ENCODE measurements at regions not wholly inside any gene's neighbourhood (a gene's known extent, or its start where the extent isn't known, plus 50 kb on each side); places are given as distances from the start of the nearest gene placed in this dataset.
"Not testable (repeated sequence)": the region's sequence is repeated elsewhere in the genome, so short reads cannot be mapped to it uniquely, and the experiment has no call there.

GRCh38 chr22:48401523-48401922, 1426.2 kb downstream of the BRD1 start:
- H3K27me3 Mint-ChIP-seq; DNase-seq (ENCODE audit: low spot score in 2 of 2); H3K4me1 Mint-ChIP-seq; H3K27ac Mint-ChIP-seq; H3K9me3 Mint-ChIP-seq; ATAC-seq (ENCODE audit: low read depth); H3K36me3 Mint-ChIP-seq; H3K4me3 Mint-ChIP-seq: not testable (repeated sequence)

- H3K4me1 Mint-ChIP-seq, result no peaks in the 10 kb centered on the region
- H3K4me3 Mint-ChIP-seq, result no peak overlapping the region
- no peaks in the 10 kb centered on the region for H3K36me3 Mint-ChIP-seq
- H3K27ac Mint-ChIP-seq, result no peak overlapping the region
- DNase-seq (ENCODE audit: low spot score in 2 of 2) (no peak), ATAC-seq (ENCODE audit: low read depth) (no peak)
- H3K27me3 Mint-ChIP-seq, result peaks cover 5% of the 10 kb centered on the region
- no peaks in the 10 kb centered on the region for H3K9me3 Mint-ChIP-seq
These were observed 1429.3 kb downstream of the BRD1 start for GRCh38 chr22:48398181-48398905.

- peaks cover 5% of the 10 kb centered on the region for H3K27me3 Mint-ChIP-seq
- H3K36me3 Mint-ChIP-seq, result no peaks in the 10 kb centered on the region
- no peak overlapping the region for H3K27ac Mint-ChIP-seq
- H3K4me3 Mint-ChIP-seq, result no peak overlapping the region
- H3K9me3 Mint-ChIP-seq, result no peaks in the 10 kb centered on the region
- DNase-seq (ENCODE audit: low spot score in 2 of 2), result no peak
- ATAC-seq (ENCODE audit: low read depth), result no peak
- H3K4me1 Mint-ChIP-seq, result no peaks in the 10 kb centered on the region
These were observed 1430.0 kb downstream of the BRD1 start for GRCh38 chr22:48397531-48398180.

- no peaks in the 10 kb centered on the region for H3K36me3 Mint-ChIP-seq
- H3K4me3 Mint-ChIP-seq, result no peak overlapping the region
- peaks cover 5% of the 10 kb centered on the region for H3K27me3 Mint-ChIP-seq
- no peak for ATAC-seq (ENCODE audit: low read depth)
- no peak for DNase-seq (ENCODE audit: low spot score in 2 of 2)
- H3K4me1 Mint-ChIP-seq, result no peaks in the 10 kb centered on the region
- H3K9me3 Mint-ChIP-seq, result no peaks in the 10 kb centered on the region
- H3K27ac Mint-ChIP-seq, result no peak overlapping the region
These were observed 1430.7 kb downstream of the BRD1 start for GRCh38 chr22:48396785-48397530.

GRCh38 chr22:48396091-48396784, 1431.4 kb downstream of the BRD1 start:
- Mint-ChIP-seq H3K4me3 (no peak overlapping the region), H3K27me3 (peaks cover 5% of the 10 kb centered on the region), H3K9me3 (no peaks in the 10 kb centered on the region), H3K36me3 (no peaks in the 10 kb centered on the region), H3K4me1 (no peaks in the 10 kb centered on the region), H3K27ac (no peak overlapping the region)
- no peak for DNase-seq (ENCODE audit: low spot score in 2 of 2)
- no peak for ATAC-seq (ENCODE audit: low read depth)

GRCh38 chr22:48395201-48395600, 1432.5 kb downstream of the BRD1 start:
- Mint-ChIP-seq H3K27me3 (peaks cover 4% of the 10 kb centered on the region), H3K36me3 (no peaks in the 10 kb centered on the region), H3K27ac (no peak overlapping the region), H3K4me3 (no peak overlapping the region), H3K9me3 (no peaks in the 10 kb centered on the region), H3K4me1 (no peaks in the 10 kb centered on the region)
- ATAC-seq (ENCODE audit: low read depth) (no peak), DNase-seq (ENCODE audit: low spot score in 2 of 2) (no peak)

- no peak for DNase-seq (ENCODE audit: low spot score in 2 of 2)
- Mint-ChIP-seq H3K36me3 (no peaks in the 10 kb centered on the region), H3K4me1 (no peaks in the 10 kb centered on the region), H3K27me3 (peaks cover 4% of the 10 kb centered on the region), H3K4me3 (no peak overlapping the region), H3K27ac (no peak overlapping the region), H3K9me3 (no peaks in the 10 kb centered on the region)
- no peak for ATAC-seq (ENCODE audit: low read depth)
These were observed 1432.9 kb downstream of the BRD1 start for GRCh38 chr22:48394787-48395186.

GRCh38 chr22:48393885-48394284, 1433.8 kb downstream of the BRD1 start:
- Mint-ChIP-seq H3K36me3 (no peaks in the 10 kb centered on the region), H3K27ac (no peak overlapping the region), H3K4me3 (no peak overlapping the region), H3K4me1 (no peaks in the 10 kb centered on the region), H3K9me3 (no peaks in the 10 kb centered on the region), H3K27me3 (peaks cover 4% of the 10 kb centered on the region)
- DNase-seq (ENCODE audit: low spot score in 2 of 2) (no peak), ATAC-seq (ENCODE audit: low read depth) (no peak)

- H3K27me3 Mint-ChIP-seq, result peaks cover 4% of the 10 kb centered on the region
- DNase-seq (ENCODE audit: low spot score in 2 of 2) (no peak), ATAC-seq (ENCODE audit: low read depth) (no peak)
- no peak overlapping the region for H3K4me3 Mint-ChIP-seq
- no peak overlapping the region for H3K27ac Mint-ChIP-seq
- no peaks in the 10 kb centered on the region for H3K4me1 Mint-ChIP-seq
- no peaks in the 10 kb centered on the region for H3K36me3 Mint-ChIP-seq
- H3K9me3 Mint-ChIP-seq, result no peaks in the 10 kb centered on the region
These were observed 1434.7 kb downstream of the BRD1 start for GRCh38 chr22:48393041-48393370.

- Mint-ChIP-seq H3K4me3 (no peak overlapping the region), H3K27ac (no peak overlapping the region), H3K36me3 (no peaks in the 10 kb centered on the region), H3K4me1 (no peaks in the 10 kb centered on the region), H3K27me3 (peaks cover 1% of the 10 kb centered on the region), H3K9me3 (no peaks in the 10 kb centered on the region)
- DNase-seq (ENCODE audit: low spot score in 2 of 2) (no peak), ATAC-seq (ENCODE audit: low read depth) (no peak)
These were observed 1435.9 kb downstream of the BRD1 start for GRCh38 chr22:48391820-48392219.

GRCh38 chr22:48391171-48391711, 1436.4 kb downstream of the BRD1 start:
- no peak for ATAC-seq (ENCODE audit: low read depth)
- peaks cover 1% of the 10 kb centered on the region for H3K27me3 Mint-ChIP-seq
- H3K4me1 Mint-ChIP-seq, result no peaks in the 10 kb centered on the region
- no peaks in the 10 kb centered on the region for H3K36me3 Mint-ChIP-seq
- peaks cover under 1% of the 10 kb centered on the region for H3K9me3 Mint-ChIP-seq
- DNase-seq (ENCODE audit: low spot score in 2 of 2), result no peak
- no peak overlapping the region for H3K27ac Mint-ChIP-seq
- no peak overlapping the region for H3K4me3 Mint-ChIP-seq

- Mint-ChIP-seq H3K27ac (no peak overlapping the region), H3K36me3 (no peaks in the 10 kb centered on the region), H3K27me3 (no peaks in the 10 kb centered on the region)
These were observed 1437.8 kb downstream of the BRD1 start for GRCh38 chr22:48389916-48390315.

GRCh38 chr22:48382197-48382596, 1445.5 kb downstream of the BRD1 start:
- DNase-seq (ENCODE audit: low spot score in 2 of 2), result no peak
- H3K36me3 Mint-ChIP-seq, result no peaks in the 10 kb centered on the region
- H3K27me3 Mint-ChIP-seq, result peaks cover 5% of the 10 kb centered on the region
- no peak overlapping the region for H3K27ac Mint-ChIP-seq
- H3K9me3 Mint-ChIP-seq, result peaks cover 11% of the 10 kb centered on the region
- no peak overlapping the region for H3K4me3 Mint-ChIP-seq
- ATAC-seq (ENCODE audit: low read depth), result no peak
- H3K4me1 Mint-ChIP-seq, result no peaks in the 10 kb centered on the region

More at GRCh38 chr22:48389916-48390315, 1437.8 kb downstream of the BRD1 start:
- DNase-seq (ENCODE audit: low spot score in 2 of 2) (no peak), ATAC-seq (ENCODE audit: low read depth) (no peak)
- Mint-ChIP-seq H3K4me3 (no peak overlapping the region), H3K4me1 (no peaks in the 10 kb centered on the region), H3K9me3 (peaks cover 11% of the 10 kb centered on the region)
